Peyer's patch (tissue), 4 donors: ENCODE measurements at regions not wholly inside any gene's neighbourhood (a gene's known extent, or its start where the extent isn't known, plus 50 kb on each side); places are given as distances from the start of the nearest gene placed in this dataset.

Experiments
- POLR2A ChIP-seq, 2 donors: fragments of 450-650 bp; IDR thresholded peaks; one replicate each; pipeline ENCODE4 v1.5.1; 2017; ENCODE audit warnings: antibody characterized with exemption in 2 of 2, mild to moderate bottlenecking in 2 of 2, moderate library complexity in 2 of 2
- TF ChIP-seq, protein P1 (sequence below), 6 experiments: fragments of 450-650 bp in 4 of 6; fragments of 200-600 bp in 2 of 6; sonication (generic) in 1 of 6; IDR thresholded peaks; one replicate each; pipeline ENCODE4 v1.5.1; 2017 to 2019; ENCODE audit warnings: antibody characterized with exemption in 6 of 6, mild to moderate bottlenecking in 3 of 6, moderate library complexity in 1 of 6

DNA sequence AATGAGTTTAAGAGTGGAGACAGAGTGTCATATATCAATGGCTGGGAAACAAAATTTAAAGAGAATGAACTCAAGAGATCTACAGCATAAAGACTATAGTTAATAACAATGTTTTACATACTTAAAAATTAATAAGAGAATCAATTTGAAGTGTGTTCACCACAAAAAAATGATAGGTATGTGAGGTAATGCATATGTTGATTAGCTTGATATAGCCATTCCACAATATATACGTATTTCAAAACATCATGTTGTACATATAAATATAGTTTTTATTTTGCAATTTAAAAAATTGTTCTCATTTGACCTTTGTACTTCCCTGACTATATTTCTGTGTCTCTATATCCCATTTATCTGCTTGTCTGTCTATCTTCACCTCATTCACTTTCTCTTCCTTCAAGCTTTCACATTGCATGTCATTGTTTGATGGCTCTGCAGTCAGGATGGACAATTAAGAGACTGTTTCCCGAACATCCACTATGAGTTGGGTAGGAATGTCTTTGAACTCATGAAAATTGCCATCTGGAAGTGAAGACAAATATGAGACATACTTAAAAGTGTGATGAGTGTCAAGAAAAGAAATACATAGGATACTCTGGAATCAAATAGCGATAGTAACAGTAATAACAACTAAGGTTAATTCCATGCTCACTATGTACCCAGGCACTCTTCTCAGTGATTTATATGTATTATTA, 359.9 kb upstream of the ACTBL2 start:
- no peak for TF ChIP-seq POLR2A (IDR thresholded peaks at IDR 0.05)
- TF ChIP-seq, protein P1, sequence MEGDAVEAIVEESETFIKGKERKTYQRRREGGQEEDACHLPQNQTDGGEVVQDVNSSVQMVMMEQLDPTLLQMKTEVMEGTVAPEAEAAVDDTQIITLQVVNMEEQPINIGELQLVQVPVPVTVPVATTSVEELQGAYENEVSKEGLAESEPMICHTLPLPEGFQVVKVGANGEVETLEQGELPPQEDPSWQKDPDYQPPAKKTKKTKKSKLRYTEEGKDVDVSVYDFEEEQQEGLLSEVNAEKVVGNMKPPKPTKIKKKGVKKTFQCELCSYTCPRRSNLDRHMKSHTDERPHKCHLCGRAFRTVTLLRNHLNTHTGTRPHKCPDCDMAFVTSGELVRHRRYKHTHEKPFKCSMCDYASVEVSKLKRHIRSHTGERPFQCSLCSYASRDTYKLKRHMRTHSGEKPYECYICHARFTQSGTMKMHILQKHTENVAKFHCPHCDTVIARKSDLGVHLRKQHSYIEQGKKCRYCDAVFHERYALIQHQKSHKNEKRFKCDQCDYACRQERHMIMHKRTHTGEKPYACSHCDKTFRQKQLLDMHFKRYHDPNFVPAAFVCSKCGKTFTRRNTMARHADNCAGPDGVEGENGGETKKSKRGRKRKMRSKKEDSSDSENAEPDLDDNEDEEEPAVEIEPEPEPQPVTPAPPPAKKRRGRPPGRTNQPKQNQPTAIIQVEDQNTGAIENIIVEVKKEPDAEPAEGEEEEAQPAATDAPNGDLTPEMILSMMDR (IDR thresholded peaks at IDR 0.05) = no peak
